ENCODE measurements at regions not wholly inside any gene's neighbourhood (a gene's known extent, or its start where the extent isn't known, plus 50 kb on each side); places are given as distances from the start of the nearest gene placed in this dataset.

- Histone ChIP-seq H2AFZ (ENCODE audit: low read length) (no peak overlapping the region), H4K20me1 (ENCODE audit: control insufficient read depth, extremely low read depth, insufficient read depth, low read length) (no peaks in the 10 kb centered on the region), H3K9ac (ENCODE audit: insufficient read depth, low read length) (no peak overlapping the region), H3K4me1 (ENCODE audit: control insufficient read depth, extremely low read depth, insufficient read depth, low read length) (peaks cover 9% of the 10 kb centered on the region), H3K4me3 (replicated peaks in 1 of 4; ENCODE audit: control extremely low read depth in 1 of 4, insufficient read depth in 1 of 4, low read depth in 3 of 4, low read length in 4 of 4) (no peak overlapping the region), H3K27me3 (ENCODE audit: control insufficient read depth, insufficient read depth, low read length) (no peaks in the 10 kb centered on the region), H3K9me3 (ENCODE audit: control insufficient read depth, insufficient read depth, low read depth, low read length) (no peaks in the 10 kb centered on the region), H3K27ac (ENCODE audit: insufficient read depth, low read length) (no peak overlapping the region), H3K36me3 (ENCODE audit: control insufficient read depth, insufficient read depth, low read length) (no peaks in the 10 kb centered on the region), H3K79me2 (ENCODE audit: control insufficient read depth, insufficient read depth, low read length) (peaks cover 54% of the 10 kb centered on the region), H3K4me2 (ENCODE audit: extremely low read depth, insufficient read depth, low read length) (no peak overlapping the region)
- no peak for DNase-seq (ENCODE audit: low read depth in 2 of 2)
- no peak for TF ChIP-seq EZH2 (IDR thresholded peaks at IDR 0.05; ENCODE audit: low read length, missing control alignments)
- TF ChIP-seq CTCF (conservative IDR thresholded peaks at IDR 0.05 in 1 of 2, IDR thresholded peaks at IDR 0.05 in 1 of 2; ENCODE audit: low read depth in 1 of 2, low read length in 2 of 2) = no peak
Observed at GRCh38 chr7:131002600-131002999, 268.6 kb upstream of the KLF14 start.

GRCh38 chr7:131003634-131004033 lies 269.6 kb upstream of the KLF14 start:
- no peaks in the 10 kb centered on the region for H3K27me3 ChIP-seq (ENCODE audit: control insufficient read depth, insufficient read depth, low read length)
- no peak overlapping the region for H2AFZ ChIP-seq (ENCODE audit: low read length)
- H3K79me2 ChIP-seq (ENCODE audit: control insufficient read depth, insufficient read depth, low read length) = peaks cover 58% of the 10 kb centered on the region
- H3K9ac ChIP-seq (ENCODE audit: insufficient read depth, low read length) = no peak overlapping the region
- no peaks in the 10 kb centered on the region for H4K20me1 ChIP-seq (ENCODE audit: control insufficient read depth, extremely low read depth, insufficient read depth, low read length)
- no peak overlapping the region for H3K4me3 ChIP-seq (replicated peaks in 1 of 4; ENCODE audit: control extremely low read depth in 1 of 4, insufficient read depth in 1 of 4, low read depth in 3 of 4, low read length in 4 of 4)
- H3K36me3 ChIP-seq (ENCODE audit: control insufficient read depth, insufficient read depth, low read length) = no peaks in the 10 kb centered on the region
- H3K4me2 ChIP-seq (ENCODE audit: extremely low read depth, insufficient read depth, low read length) = no peak overlapping the region
- no peaks in the 10 kb centered on the region for H3K9me3 ChIP-seq (ENCODE audit: control insufficient read depth, insufficient read depth, low read depth, low read length)
- H3K27ac ChIP-seq (ENCODE audit: insufficient read depth, low read length) = no peak overlapping the region
- TF ChIP-seq CTCF (conservative IDR thresholded peaks at IDR 0.05 in 1 of 2, IDR thresholded peaks at IDR 0.05 in 1 of 2; ENCODE audit: low read depth in 1 of 2, low read length in 2 of 2) (no peak), EZH2 (IDR thresholded peaks at IDR 0.05; ENCODE audit: low read length, missing control alignments) (no peak)
- DNase-seq (ENCODE audit: low read depth in 2 of 2) = no peak
- H3K4me1 ChIP-seq (ENCODE audit: control insufficient read depth, extremely low read depth, insufficient read depth, low read length) = peaks cover 18% of the 10 kb centered on the region

GRCh38 chr7:131004371-131004770 lies 270.4 kb upstream of the KLF14 start:
- Histone ChIP-seq H3K9me3 (ENCODE audit: control insufficient read depth, insufficient read depth, low read depth, low read length) (no peaks in the 10 kb centered on the region), H3K4me1 (ENCODE audit: control insufficient read depth, extremely low read depth, insufficient read depth, low read length) (peaks cover 15% of the 10 kb centered on the region), H3K36me3 (ENCODE audit: control insufficient read depth, insufficient read depth, low read length) (no peaks in the 10 kb centered on the region), H3K27ac (ENCODE audit: insufficient read depth, low read length) (no peak overlapping the region), H4K20me1 (ENCODE audit: control insufficient read depth, extremely low read depth, insufficient read depth, low read length) (no peaks in the 10 kb centered on the region), H3K27me3 (ENCODE audit: control insufficient read depth, insufficient read depth, low read length) (no peaks in the 10 kb centered on the region), H3K4me3 (replicated peaks in 1 of 4; ENCODE audit: control extremely low read depth in 1 of 4, insufficient read depth in 1 of 4, low read depth in 3 of 4, low read length in 4 of 4) (no peak overlapping the region), H3K79me2 (ENCODE audit: control insufficient read depth, insufficient read depth, low read length) (peaks cover 55% of the 10 kb centered on the region), H2AFZ (ENCODE audit: low read length) (no peak overlapping the region), H3K4me2 (ENCODE audit: extremely low read depth, insufficient read depth, low read length) (no peak overlapping the region), H3K9ac (ENCODE audit: insufficient read depth, low read length) (no peak overlapping the region)
- no peak for DNase-seq (ENCODE audit: low read depth in 2 of 2)
- no peak for TF ChIP-seq EZH2 (IDR thresholded peaks at IDR 0.05; ENCODE audit: low read length, missing control alignments)
- no peak for TF ChIP-seq CTCF (conservative IDR thresholded peaks at IDR 0.05 in 1 of 2, IDR thresholded peaks at IDR 0.05 in 1 of 2; ENCODE audit: low read depth in 1 of 2, low read length in 2 of 2)
